SK-MEL-5 (cell line): ENCODE measurements at regions not wholly inside any gene's neighbourhood (a gene's known extent, or its start where the extent isn't known, plus 50 kb on each side); places are given as distances from the start of the nearest gene placed in this dataset.
A peak's percentile ranks its signal among the peaks of the same experiment; 100 is the strongest.

ENCODE experiments used
- DNase-seq: peaks from one replicate; pipeline ENCODE4 v3.0.0-alpha.2; 2016; ENCODE audit warnings: low read depth, low spot score
- in situ Hi-C: cut with HindIII; loops from 2 replicates; pipeline ENCODE4 v1.10.0; 2016; ENCODE audit warnings: low sequenced_read_pairs, high pct_unique_total_duplicates, low pct_unique_long_range_greater_than_20kb

- no peak for DNase-seq
- in situ Hi-C loops: no loop called here
Observed at GRCh38 chr11:37595845-37596244, 997.8 kb upstream of the RAG2 start.

GRCh38 chr11:37574361-37574760, 976.3 kb upstream of the RAG2 start:
- in situ Hi-C loops: no loop called here

GRCh38 chr11:37572491-37573171, 974.6 kb upstream of the RAG2 start:
- no peak for DNase-seq
- in situ Hi-C loops: no loop called here

More at GRCh38 chr11:37574361-37574760, 976.3 kb upstream of the RAG2 start:
- DNase-seq: no peak

- in situ Hi-C loops: no loop called here
- DNase-seq: no peak
Observed at GRCh38 chr11:37571246-37571645, 973.2 kb upstream of the RAG2 start.

- DNase-seq: no peak
- in situ Hi-C loops: no loop called here
Observed at GRCh38 chr11:37560991-37561390, 963.0 kb upstream of the RAG2 start.

GRCh38 chr11:37560346-37560745, 962.3 kb upstream of the RAG2 start:
- in situ Hi-C loops: no loop called here
- DNase-seq: no peak

- in situ Hi-C loops: no loop called here
- DNase-seq: no peak
Observed at GRCh38 chr11:37558619-37559210, 960.7 kb upstream of the RAG2 start.

GRCh38 chr11:37557990-37558389, 960.0 kb upstream of the RAG2 start:
- DNase-seq: no peak
- in situ Hi-C loops: no loop called here

GRCh38 chr11:37552284-37552683, 954.2 kb upstream of the RAG2 start:
- no peak for DNase-seq
- in situ Hi-C loops: no loop called here

- in situ Hi-C loops: no loop called here
- DNase-seq: no peak
Observed at GRCh38 chr11:37544491-37544890, 946.5 kb upstream of the RAG2 start.

GRCh38 chr11:37533830-37534229, 935.8 kb upstream of the RAG2 start:
- in situ Hi-C loops: no loop called here
- no peak for DNase-seq

- no peak for DNase-seq
- in situ Hi-C loops: no loop called here
Observed at GRCh38 chr11:37533087-37533486, 935.1 kb upstream of the RAG2 start.

GRCh38 chr11:37532271-37532670, 934.2 kb upstream of the RAG2 start:
- DNase-seq: no peak
- in situ Hi-C loops: no loop called here

- DNase-seq: no peak
- in situ Hi-C loops: no loop called here
Observed at GRCh38 chr11:37527545-37527944, 929.5 kb upstream of the RAG2 start.

GRCh38 chr11:37525336-37525735, 927.3 kb upstream of the RAG2 start:
- DNase-seq: peak; percentile 16
- in situ Hi-C loops: no loop called here

GRCh38 chr11:37519781-37520180, 921.7 kb upstream of the RAG2 start:
- in situ Hi-C loops: no loop called here

GRCh38 chr11:37512156-37512780, 914.2 kb upstream of the RAG2 start:
- in situ Hi-C loops: no loop called here
- no peak for DNase-seq

More at GRCh38 chr11:37519781-37520180, 921.7 kb upstream of the RAG2 start:
- DNase-seq: no peak

GRCh38 chr11:37511425-37511933, 913.4 kb upstream of the RAG2 start:
- no peak for DNase-seq
- in situ Hi-C loops: no loop called here

- in situ Hi-C loops: no loop called here
- no peak for DNase-seq
Observed at GRCh38 chr11:37509506-37509905, 911.5 kb upstream of the RAG2 start.
